Mucosa of gallbladder (tissue), 1 donor: ENCODE measurements at regions not wholly inside any gene's neighbourhood (a gene's known extent, or its start where the extent isn't known, plus 50 kb on each side); places are given as distances from the start of the nearest gene placed in this dataset.

Source experiments
- DNase-seq: peaks from one replicate; pipeline ENCODE4 v3.0.0-alpha.2; 2020; ENCODE audit warnings: low spot score
- donor health status: DM: no; HTN: no; CAD: no.

DNA sequence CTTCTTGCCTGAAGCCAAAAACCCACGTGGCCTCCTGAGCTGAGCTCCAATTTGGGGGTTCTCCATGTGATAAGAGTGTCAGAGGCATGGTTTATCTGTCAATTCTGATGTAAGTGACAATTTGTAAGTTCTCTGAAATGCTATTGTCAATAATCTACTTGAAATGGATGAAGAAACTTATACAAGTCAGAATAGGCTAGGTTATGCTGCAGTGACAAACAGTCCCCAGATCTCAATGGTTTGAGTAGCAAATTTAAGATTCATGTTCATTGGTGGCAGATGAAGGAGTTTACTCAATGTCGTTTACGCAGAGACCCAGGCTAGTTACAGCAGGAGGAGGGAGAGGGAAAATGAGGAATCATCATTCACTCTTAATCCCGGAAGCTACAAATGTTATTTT lies 352.4 kb downstream of the KIF16B start:
- no peak for DNase-seq

DNA sequence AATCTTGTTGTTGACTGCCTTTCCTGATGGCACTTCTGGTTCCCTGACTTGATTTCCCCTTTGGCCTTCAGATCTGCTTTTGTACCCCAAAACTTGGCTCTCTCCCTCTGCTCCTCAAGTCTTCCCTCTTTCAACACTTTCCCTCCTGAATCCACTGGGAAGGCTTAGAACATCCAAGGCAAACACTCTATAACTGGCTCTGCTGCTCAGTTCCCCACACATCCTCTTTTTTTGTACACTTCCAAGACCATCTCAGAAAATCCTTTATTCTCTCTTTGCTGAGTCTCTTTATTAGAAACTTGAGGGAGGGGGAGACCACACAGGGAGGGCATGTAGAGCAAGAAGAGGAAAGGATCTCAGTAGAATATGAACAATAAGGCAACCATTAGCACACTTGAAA lies 354.1 kb downstream of the KIF16B start:
- no peak for DNase-seq

DNA sequence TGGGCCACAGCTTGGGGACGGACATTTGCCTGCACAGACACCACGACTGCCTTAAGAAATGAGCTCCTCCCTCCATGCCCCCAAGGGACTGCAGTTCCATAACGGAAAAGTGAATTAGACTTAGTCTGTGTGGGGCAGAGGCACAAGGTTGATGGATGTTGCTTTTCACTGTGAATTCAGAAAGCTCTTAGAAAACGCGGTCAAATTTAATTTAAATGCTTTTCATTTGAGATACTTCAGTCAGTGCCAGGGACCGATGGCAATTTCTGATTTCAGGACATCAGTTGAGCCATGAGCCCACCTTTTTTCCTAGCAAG lies 356.4 kb downstream of the KIF16B start:
- no peak for DNase-seq

DNA sequence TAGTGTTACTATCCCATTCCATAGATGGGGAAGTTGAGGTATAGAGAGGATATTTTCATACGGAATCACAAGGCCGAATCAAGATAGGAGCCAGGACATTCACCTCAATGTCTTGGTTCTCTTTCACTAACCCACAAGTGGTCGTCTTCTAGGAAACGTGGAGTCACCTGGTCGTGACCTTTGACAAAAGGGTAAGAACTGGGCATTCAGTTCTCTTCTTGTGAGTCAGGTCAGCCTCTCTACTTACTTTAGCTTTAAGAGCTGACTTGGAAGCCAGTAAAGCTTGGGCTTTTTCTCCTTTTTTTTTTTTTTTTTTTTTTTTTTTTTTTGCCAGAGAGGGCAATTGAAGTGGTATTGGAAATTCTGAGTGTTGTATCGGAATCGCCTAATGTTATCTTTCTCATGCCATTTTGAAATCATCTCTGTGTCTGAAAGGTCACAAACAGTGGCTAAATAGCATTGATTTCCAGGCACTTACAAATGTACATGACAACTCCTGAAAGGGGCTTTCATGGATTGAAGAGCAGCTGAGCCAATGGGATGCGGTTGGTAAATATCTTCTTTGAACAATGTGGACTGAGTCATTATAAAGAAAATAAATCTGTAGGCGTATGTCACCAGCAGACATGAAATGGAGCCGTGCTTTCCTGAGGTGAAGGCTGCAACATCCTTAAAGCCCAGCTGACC lies 356.9 kb downstream of the KIF16B start:
- DNase-seq, result no peak

DNA sequence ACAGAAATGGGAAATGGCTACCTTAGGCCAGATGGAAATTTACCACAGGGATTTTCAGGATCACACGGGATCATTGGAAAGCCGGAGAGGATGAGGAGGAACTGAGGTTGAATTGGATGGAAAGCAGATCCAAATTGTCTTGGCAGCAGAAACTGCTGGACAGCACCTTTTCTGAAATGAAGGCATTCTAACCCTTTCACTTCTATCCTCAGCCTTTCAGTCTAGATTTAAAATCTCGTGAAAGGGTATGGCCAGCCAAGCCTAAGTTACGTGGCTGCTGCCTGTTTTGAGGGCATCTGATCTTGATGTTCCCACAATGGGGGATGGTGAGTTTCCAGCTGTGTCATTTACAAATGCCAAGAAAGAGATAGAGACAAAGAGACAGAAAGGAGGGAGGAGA lies 358.2 kb downstream of the KIF16B start:
- no peak for DNase-seq

DNA sequence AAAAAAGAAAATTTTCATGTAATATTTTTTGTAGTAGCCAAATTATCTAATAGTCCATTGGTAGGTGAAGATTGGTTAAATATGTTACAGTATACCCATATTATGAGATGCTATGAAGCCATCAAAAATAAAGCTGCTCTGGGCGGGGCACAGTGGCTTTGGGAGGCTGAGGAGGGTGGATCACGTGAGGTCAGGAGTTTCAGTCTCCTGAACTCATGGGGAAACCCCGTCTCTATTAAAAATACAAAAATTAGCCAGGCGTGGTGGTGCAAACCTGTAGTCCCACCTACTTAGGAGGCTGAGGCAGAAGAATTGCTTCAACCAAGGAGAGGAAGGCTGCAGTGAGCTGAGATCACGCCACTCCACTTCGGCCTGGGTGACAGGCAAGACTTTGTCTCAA lies 360.5 kb downstream of the KIF16B start:
- no peak for DNase-seq

DNA sequence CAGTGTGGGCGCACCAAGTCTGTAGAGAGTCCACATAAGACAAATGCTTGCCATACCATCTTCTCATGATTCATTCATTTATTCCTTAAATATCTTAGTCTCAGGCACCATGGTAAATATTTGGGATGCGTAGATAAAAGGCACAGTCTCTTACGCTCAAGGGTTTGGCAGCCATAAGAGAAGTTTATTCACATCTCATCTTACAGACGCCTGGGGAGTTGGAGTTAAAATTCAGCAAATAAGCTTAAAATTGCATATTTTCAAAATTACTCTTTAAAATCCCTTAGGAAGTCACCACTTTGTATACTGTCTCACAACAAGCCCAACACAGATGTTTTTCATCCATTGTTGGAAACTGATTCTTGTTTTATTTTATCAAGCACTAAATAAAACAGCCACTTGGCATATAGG lies 363.3 kb downstream of the KIF16B start:
- DNase-seq, result no peak

DNA sequence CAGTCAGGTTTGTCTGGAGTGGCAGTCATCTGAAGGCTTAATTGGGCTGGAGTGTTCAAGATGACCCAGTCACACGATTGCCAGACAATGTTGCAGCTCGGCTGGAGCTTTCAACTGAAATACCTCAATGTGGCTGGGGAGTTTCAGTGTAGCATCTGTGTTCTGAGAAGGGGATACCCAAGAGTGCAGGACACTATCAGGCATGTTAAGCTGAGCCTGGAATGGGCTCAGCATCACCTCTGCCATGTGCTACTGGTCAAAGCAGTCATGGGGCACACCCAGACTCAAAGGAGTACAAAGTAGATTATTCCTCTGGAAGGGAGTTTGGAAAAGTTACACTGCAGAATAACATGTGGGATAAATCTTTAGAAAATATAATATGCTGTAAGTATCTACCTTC lies 363.9 kb downstream of the KIF16B start:
- no peak for DNase-seq

DNA sequence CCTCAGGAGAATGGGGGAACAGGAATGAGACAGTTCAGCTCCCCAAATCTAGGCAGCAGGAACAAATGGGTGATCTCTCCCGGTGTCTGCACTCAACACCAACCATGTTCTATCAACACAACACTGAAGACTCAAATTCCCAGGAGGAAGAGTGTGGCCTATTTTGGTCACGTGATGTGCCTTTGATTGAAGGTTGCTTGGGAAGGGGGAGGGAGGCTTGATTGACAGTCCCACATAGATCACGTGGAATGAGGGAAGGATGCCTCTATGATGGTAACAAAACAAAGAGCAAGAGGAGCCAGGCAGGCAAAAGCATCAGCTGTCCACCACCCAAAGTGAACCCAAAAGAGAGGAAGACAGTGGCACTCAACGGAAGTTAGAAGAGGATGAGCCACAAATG lies 364.8 kb downstream of the KIF16B start:
- DNase-seq, result no peak

DNA sequence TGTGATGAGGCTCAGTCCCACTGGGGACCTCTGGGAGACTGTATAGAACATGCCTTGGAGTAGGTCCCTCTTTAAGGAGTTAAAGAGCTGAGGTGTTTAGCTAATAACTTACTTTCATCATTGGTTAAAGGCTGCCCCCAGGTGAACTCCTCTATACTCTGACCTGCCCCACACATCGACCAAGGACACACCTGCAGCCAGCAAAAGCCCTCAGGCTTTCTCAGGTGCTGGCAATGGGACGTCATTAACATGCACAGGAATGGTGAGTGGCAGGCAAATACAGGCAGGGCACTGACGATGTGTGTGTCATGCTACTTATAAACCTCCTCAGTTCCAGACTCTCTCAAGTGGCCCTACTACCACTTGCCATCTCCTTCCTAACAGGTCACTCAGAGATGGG lies 366.4 kb downstream of the KIF16B start:
- DNase-seq, result no peak

DNA sequence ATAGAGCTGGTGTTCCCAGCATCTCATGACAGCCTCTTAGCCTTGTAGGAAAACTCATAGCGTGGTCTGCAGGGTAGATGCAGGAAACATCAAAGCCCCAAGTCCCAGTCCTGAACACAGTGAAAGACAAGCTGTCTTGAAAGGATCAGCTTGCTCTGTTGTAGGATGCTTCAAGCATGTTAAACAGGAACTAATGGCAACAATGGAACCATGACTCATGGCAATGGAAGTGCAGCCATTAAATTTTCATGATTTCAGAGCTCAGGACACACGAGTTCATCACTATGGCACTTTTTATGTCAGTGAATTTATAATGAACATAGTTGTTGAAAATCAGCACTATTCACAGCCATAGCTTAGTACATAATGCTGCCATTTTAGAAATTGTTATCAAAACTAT lies 367.7 kb downstream of the KIF16B start:
- DNase-seq, result no peak

DNA sequence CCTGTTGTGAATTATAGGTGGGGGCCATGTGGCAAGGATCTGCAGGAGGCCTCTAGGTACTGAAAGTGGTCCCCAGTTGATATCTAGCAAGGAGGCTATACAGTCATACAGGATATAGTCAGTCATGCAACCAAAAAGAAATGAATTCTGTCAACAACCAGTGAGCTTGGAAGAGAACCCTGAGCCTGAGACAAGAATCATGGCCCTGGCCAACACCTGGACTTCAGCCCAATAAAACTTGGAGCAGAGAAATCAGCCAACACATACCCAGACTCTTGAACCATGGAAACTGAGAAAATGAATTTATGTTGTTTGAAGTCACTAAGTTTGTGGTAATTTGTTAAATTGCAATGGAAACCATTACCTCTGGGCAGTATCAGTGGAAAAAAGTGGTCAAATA lies 370.2 kb downstream of the KIF16B start:
- DNase-seq, result no peak

DNA sequence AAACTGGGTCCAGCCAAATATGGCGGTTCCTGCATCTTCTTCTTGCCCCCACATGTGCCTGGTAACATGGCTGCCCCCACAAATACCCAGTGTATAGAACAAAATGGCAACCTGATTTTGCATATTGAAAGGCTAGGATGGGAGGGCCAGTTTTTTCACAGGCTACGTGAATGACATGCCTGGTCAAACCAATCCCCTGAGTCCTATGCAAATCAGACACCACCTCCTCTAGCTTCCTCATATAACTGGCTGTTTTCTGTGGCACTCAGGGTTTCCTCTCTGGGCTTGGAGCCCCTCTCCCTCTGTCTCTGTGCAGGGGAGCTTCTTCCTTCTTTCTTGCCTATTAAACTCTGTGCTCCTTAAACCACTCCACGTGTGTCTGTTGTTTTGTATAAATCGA lies 372.1 kb downstream of the KIF16B start:
- no peak for DNase-seq

DNA sequence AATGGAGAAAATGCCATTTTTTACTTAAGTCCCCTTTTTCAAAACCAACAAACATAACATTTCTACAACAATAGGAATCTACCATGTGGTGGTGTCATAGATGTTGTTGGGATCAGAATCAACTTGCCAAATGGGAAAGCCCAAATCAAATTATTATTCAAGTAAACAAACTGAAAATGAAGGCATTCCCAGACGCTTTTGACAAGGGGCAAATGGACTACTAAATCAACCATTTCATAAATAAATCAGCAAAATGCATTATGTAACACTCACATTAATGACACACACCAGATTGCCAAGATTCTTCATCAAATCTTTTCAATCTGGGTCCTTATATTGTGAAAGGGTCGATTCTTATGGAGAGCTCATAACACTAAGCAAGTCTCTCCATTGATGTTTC lies 375.6 kb downstream of the KIF16B start:
- DNase-seq, result no peak

DNA sequence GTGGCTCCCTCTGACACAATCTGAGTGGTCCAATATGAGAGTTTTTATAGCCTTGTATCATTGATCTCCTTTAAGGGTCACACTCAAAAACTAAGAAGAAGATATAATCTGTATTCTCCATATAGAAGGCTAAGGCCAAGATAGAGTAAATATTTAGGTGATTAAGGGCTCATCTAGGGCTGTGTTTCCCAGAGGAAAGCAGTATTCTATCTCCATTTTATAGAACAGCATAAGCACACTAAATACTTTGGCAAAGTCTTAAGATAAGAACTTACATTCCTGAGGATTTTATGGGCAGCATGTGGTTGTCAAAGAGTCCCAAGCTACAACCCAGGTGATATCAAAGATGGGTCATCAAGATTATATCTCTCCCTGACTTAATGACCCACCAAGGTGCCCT lies 377.6 kb downstream of the KIF16B start:
- no peak for DNase-seq

DNA sequence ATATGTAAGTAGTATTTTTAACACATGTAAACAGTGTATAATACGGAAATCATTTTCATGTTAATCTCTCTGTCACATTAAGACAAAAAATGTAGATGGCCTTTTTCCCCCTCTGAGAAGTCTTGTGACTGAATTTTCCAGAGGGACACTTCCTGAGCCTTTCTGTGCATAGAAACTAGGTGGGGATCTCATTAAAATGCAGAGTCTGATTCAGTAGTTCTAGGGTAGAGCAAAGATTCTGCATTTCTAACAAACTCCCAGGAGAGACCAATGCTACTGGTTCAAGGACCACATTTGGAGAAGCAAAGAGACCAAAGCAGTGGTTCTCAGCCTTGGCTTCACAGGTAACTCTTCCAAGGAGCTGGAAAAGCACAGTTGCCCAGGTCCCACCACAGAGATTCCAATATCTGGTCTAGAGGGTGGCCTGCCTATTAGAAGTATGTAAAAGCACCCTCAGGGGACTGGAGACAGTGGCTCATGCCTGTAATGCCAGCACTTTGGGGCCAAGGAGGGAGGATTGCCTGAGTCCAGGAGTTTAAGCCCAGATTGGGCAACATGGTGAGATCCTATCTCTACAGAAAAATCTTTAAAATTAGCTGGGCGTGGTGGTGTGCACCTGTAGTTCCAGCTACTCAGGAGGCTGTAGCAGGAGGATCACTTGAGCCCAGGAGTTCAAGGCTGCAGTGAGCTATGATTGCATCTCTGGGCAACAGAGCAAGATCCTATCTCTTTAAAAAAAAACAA lies 378.5 kb downstream of the KIF16B start:
- no peak for DNase-seq

DNA sequence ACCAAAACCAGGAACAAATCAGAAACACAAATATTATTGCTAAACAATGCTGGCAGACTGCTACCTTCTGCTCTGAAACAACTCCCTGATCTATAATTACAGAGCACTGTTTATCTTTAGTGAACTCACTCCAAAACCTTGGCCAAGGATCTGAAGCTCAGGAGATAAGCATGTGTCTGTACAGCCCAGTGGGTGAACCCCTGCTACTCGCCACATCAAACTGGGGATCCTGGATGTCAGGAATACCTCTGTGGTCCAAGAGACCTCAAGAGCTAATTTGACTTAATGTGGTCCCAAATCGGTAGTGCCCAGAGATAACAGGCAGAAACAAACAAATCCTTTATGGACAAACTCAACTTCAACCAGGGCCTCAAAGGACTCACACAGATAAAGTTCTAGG lies 381.8 kb downstream of the KIF16B start:
- no peak for DNase-seq

DNA sequence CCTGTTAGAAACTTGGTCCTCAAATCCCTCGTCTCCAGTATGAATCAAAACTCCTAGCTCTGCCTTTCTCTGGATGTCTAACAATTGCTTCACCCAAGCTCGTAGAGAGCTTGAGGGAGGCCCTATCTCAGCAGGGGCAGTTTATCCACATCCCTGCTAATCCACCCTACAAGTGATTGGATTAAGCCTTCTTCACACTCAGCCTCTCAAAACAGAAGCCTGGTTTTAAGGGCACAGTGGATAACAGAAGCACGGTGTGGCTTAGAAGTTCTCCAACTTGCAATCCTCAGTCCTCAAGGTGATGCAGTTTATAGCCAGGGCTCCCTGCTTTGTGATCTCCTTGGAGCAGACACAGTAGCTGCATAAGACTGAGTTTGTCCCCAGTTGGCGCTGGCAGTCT lies 383.9 kb downstream of the KIF16B start:
- DNase-seq, result no peak

DNA sequence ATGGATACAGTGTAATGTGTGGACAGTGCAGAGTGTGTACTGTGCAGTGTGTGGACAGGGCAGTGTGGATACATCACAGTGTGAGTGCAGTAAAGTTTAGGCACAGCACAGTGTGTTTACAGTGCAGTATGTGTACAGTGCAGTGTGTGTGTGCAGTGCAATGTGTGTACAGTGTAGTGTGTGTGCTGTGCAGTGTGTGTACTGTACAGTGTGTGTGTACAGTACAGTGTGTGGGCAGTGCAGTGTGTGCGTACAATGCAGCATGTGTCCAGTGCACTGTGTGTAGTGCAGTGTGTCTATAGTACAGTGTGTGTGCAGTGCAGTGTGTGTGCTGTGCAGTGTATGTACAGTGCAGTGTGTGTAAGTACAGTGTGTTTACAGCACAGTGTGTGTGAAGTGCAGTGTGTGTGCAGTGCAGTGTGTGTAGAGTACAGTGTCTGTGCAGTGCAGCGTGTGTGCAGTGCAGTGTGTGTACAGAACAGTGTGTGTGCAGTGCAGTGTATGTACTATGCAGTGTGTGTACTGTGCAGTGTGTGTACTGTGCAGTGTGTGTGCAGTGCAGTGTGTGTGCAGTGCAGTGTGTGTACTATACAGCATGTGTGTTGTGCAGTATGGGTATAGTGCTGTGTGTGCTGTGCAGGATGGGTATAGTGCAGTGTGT lies 385.2 kb downstream of the KIF16B start:
- DNase-seq, result no peak

DNA sequence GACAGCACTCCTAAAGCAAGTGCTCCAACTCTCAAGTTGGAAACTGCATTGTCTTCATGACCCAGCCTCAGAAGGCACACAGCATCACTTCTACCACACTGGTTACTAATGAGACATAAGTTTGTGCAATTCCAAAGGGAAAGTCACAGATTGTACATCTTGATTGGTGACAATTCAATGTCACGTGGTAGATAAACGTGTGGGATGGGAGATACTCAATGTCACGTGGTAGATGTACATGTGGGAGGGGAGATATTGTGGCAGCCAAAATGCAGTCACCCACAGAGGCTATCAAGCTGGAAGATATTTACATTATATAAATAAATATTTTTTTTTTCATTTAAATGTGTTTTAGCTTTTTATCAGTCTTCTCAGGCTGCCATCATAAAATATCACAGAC lies 393.3 kb downstream of the KIF16B start:
- no peak for DNase-seq

DNA sequence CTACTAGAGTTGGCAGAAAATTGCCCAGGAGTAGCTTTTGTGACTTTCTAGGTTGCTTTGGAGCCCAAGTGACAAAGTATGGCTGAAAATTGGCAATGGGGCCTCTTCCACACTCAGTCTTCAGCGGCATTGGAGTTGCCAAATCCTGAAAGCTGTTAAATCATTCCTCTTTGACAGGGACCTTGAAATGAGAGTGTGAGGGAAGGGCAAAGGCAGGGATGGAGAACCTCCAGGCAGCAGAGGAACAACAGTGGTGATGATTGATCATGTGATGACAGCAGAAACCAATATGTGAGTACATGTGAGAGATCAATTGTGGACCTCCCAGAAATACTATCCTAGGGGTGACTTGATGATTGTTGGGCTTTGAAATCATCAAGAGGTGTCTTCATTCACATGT lies 393.9 kb downstream of the KIF16B start:
- DNase-seq, result no peak

DNA sequence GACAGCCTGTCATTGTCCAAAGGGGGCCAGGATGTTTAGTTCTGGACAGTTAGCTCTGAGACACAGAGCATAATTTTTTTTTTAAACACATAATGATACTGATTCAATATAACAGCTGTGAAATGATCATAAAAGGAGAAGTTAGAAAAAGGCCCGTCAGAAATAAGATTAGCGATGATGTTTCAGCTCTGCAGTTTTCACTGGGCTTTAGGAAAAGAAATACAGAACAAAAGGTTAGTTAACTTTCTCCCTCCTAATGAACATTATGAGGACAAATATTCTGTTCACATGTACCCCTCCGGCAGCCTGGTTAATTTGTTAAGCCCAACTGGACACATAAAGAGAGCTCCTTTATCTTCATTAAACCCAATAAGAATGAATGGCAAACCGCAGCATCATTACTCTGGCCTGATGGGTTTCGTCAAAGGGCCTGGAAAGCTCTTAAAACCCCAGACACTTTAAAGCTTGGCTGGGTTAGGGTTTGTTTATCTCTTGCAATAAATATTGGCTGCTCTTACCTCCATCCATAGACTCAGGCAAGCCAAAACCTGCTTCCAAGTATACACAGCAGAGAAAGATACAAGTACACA lies 394.6 kb downstream of the KIF16B start:
- peak; percentile 16 for DNase-seq

DNA sequence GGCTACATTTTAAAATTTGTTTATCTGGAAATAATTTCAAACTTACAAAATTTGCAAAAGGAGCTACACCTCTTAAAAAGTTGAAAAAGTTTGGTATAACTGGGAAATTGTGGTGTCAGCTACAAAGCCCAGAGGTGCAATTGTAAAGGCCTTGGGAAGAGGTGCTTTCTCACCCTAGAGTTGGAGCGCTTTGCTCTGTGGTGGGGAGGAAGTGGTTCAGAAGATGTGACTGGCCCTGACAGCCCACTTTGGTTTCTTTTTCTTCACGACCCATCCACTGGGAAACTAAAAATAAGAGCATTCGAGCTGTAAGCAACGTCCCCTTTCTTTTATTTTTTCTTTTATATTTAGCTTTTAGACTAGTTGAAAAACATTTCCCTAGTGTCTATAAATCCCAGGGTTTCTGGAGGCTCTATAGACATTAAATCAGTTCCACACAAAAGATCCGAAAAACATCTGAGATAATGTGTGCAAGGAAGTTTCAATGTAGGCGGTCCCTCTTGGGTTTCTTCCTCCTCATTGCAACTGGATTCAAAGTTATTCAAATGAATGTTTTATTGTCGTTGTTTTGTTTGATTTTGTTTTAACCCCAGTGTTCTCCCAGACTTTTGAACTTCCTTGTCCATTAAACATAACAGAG lies 397.8 kb downstream of the KIF16B start:
- no peak for DNase-seq
